GM19351 (cell line): ENCODE measurements at regions not wholly inside any gene's neighbourhood (a gene's known extent, or its start where the extent isn't known, plus 50 kb on each side); places are given as distances from the start of the nearest gene placed in this dataset.
"Not testable (repeated sequence)": the region's sequence is repeated elsewhere in the genome, so short reads cannot be mapped to it uniquely, and the experiment has no call there.

Experiments
- ATAC-seq: cut with Tn5 transposase; IDR thresholded peaks from one replicate; pipeline ENCODE4 v1.9.1; 2021; ENCODE audit warnings: mild to moderate bottlenecking, moderate library complexity; ENCODE audit not compliant: unreplicated experiment

- ATAC-seq, result not testable (repeated sequence)
Measured at GRCh38 chr13:46467694-46468093, 80.6 kb upstream of the RUBCNL start.

- not testable (repeated sequence) for ATAC-seq
Measured at GRCh38 chr13:46466074-46466473, 79.0 kb upstream of the RUBCNL start.

- ATAC-seq, result no peak
Measured at GRCh38 chr13:46463719-46464118, 76.7 kb upstream of the RUBCNL start.

GRCh38 chr13:46460223-46460622 is 73.2 kb upstream of the RUBCNL start:
- ATAC-seq, result not testable (repeated sequence)

GRCh38 chr13:46457255-46457654 is 70.2 kb upstream of the RUBCNL start:
- not testable (repeated sequence) for ATAC-seq

GRCh38 chr13:46455924-46456323 is 68.9 kb upstream of the RUBCNL start:
- peak; percentile 97 for ATAC-seq

- not testable (repeated sequence) for ATAC-seq
Measured at GRCh38 chr13:46451145-46451544, 64.1 kb upstream of the RUBCNL start.

GRCh38 chr13:46449949-46450348 is 62.9 kb upstream of the RUBCNL start:
- not testable (repeated sequence) for ATAC-seq

- not testable (repeated sequence) for ATAC-seq
Measured at GRCh38 chr13:46448148-46448547, 61.1 kb upstream of the RUBCNL start.

- ATAC-seq, result not testable (repeated sequence)
Measured at GRCh38 chr13:46437808-46438404, 50.9 kb upstream of the RUBCNL start.
